ENCODE measurements at regions not wholly inside any gene's neighbourhood (a gene's known extent, or its start where the extent isn't known, plus 50 kb on each side); places are given as distances from the start of the nearest gene placed in this dataset.
"Not testable (repeated sequence)": the region's sequence is repeated elsewhere in the genome, so short reads cannot be mapped to it uniquely, and the experiment has no call there.

DNA sequence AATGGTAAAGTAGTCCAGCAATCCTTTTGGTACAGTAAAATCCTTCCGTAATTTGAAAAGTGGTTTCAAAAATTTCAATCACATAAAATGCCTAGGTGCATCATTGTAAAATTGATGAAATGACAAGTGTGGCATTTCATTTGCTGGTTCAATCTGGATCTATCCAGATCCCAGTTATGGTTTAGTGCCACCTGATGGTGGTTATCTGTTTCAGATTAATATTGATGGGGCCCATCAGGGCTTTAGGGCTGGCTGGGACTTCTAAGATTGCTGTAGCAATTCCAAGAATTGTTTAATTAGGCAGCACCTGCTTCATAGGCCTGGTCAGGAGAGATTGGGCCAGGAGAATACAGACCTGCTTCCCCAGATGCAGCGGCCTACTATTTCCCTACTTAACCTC, 55.5 kb upstream of the PIK3C3 start:
- DNase-seq (ENCODE audit: low read depth in 3 of 3) = no peak

GRCh38 chr18:41893432-41893831, 61.6 kb upstream of the PIK3C3 start:
- no peak for DNase-seq (ENCODE audit: low read depth in 3 of 3)

DNA sequence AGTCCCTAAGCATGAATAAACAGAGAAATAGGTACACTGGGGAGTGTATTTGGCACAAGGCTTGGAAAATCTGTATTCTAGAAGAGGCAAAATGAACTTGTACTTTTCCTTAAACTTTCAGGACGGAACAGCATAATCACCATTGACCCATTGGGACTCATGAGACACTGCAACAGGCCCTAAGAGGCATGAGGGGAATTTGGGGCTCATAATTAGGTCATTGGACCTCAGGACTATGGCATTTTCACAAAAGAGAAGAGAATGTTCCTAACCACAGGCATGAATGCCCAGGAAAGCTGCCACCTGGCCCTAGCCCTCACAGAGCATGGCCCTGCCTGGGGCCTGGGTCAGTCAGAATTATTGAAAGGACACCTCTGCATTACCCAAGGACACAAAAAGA, 67.9 kb upstream of the PIK3C3 start:
- DNase-seq (ENCODE audit: low read depth in 3 of 3) = no peak

DNA sequence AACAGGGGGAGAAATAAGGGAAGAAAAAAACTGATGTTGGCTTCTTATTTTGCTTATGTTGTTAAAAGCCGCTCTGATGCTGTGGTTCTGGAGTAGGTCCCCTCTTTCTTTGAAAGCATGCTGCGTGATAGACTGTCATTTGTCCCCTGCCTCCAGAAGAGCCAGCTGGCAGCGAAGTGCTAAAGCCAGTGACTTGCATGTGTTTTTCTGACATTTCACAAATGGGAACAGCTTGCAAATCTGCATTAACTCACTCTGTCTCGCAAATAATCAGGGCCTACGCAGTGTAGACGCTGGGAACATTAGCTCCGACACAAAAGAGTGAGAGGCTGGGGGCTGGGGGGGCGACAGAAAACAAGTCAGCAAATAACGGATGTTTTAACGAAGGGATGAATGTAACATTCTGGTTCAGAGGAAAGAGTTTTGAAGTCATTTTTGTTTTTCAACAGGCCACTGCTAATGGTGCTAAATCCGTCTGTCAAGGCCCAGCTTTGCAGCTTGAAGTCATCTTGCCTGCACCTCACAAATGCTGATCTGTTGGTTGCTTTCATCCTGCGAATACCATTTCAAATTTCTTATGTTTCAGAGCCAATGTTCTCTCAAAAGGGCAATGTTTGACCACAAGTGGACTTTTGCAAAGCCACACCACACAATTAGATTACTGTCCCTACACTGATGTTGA, 68.8 kb upstream of the PIK3C3 start:
- DNase-seq (ENCODE audit: low read depth in 3 of 3) = no peak

DNA sequence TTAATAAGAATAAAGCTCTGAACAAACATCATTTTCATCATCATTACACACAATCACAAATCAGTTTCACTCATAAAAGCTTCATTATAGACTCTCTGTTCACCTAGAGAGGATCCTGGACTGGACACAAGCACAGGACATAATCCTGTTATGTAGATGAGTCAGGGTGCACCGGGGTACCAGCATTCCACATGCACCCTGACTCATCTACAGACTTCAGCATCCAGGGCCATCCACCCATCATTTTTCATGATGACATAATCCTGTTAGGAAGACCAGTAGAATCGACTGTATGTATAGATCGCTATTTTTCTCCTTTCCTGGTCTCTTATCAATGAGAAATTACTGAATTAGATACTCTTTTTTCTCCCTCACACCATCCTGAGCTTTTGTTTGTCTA, 73.7 kb upstream of the PIK3C3 start:
- no peak for DNase-seq (ENCODE audit: low read depth in 3 of 3)

GRCh38 chr18:41879256-41879655, 75.8 kb upstream of the PIK3C3 start:
- DNase-seq (ENCODE audit: low read depth in 3 of 3) = no peak

DNA sequence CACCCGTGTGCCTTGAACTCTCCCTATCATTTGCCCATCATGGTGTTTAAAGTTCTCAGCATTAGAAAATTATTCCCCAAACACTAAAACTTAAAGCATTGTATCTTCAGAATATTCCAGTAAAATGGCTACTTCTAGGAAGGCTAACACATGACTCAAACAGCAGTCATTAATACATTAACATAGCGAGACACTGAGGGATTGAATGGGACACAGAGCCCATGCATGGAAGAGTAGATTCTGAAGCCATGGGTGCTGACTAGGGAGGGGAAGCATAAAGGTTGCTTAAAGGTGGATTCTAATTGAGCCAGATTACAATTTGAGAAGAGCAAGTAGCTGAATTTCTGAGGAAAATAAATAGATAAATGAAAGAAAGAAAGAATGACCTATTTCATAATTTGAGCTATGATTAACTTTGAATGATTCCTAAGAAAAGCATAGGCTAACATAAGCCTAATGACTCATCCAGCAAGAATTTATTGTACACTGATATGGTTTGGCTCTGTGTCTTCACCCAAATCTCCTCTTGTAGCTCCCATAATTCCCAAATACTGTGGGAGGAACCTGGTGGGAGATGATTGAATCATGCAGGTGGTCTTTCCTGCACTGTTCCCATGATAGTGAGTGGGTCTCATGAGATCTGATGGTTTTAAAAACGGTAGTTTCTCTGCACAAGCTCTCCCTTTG, 79.8 kb upstream of the PIK3C3 start:
- DNase-seq (ENCODE audit: low read depth in 3 of 3) = no peak

- DNase-seq (ENCODE audit: low read depth in 3 of 3) = no peak
Measured at GRCh38 chr18:41873730-41874129, 81.3 kb upstream of the PIK3C3 start.

DNA sequence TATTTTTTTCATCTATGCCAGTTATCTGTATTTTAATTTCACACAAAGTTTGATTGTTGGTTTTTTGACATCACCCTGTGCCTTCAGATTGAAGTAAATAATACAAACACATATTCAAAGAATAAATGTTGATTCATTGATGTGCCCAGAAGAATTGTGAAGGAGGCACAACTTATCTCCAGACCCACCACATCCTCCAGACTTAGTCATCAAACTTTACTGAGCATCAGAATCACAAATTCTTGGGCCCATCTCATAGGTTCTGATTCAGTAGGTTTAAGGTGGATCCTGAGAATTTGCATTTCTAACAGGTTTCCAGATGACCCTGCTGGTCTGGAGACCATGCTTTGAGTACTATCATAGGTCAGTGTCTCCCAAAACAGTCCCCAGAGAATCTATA, 82.8 kb upstream of the PIK3C3 start:
- DNase-seq (ENCODE audit: low read depth in 3 of 3) = no peak

- no peak for DNase-seq (ENCODE audit: low read depth in 3 of 3)
Measured at GRCh38 chr18:41871229-41872000, 83.6 kb upstream of the PIK3C3 start.

DNA sequence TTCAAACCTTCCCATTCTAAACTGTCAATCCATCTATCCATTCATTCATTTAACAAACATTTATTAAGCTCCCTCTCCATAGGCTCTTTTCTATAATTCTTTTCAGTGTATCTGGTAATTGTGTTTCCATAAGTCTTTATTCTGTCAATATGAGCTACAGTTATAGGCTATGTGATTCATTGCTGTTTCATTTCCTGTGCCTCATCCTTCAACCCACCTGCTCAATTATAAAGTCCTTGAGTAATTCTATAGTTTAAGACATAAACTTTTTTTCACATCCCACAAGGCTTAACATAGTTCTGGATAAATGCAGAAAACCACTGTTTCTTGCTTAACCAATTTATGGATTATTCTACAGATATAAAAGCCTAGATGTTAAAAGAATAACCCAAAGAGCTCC, 84.2 kb upstream of the PIK3C3 start:
- DNase-seq (ENCODE audit: low read depth in 3 of 3) = no peak

GRCh38 chr18:41870191-41870590, 84.8 kb upstream of the PIK3C3 start:
- no peak for DNase-seq (ENCODE audit: low read depth in 3 of 3)

DNA sequence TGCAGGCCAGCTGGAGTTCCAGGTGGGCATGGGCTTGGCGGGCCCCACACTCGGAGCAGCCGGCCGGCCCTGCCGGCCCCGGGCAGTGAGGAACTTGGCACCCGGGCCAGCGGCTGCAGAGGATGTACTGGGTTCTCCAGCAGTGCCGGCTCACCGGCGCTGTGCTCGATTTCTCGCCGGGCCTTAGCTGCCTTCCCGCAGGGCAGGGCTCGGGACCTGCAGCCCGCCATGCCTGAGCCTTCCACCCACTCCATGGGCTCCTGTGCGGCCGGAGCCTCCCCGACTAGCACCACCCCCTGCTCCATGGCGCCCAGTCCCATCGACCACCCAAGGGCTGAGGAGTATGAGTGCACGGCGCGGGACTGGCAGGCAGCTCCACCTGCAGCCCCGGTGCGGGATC, 89.2 kb upstream of the PIK3C3 start:
- DNase-seq (ENCODE audit: low read depth in 3 of 3) = not testable (repeated sequence)

GRCh38 chr18:41864216-41864615, 90.8 kb upstream of the PIK3C3 start:
- DNase-seq (ENCODE audit: low read depth in 3 of 3) = no peak

DNA sequence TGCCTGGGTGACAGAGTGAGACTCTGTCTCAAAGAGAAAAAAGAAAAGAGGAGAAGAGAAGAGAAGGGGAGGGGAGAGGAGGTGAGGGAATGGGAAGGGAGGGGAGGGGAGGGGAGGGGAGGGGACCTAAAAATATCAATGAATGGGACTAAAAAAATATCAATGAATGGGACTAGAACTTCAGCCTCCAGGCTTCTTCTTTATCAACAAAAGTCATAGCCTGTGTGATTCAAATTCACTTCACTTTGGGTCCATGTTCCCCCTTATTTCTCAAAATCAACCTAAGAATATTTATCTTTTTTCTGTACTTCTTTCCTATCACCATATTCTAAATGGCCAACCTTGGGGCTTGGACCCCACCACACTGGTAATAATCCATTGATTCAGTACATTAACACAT, 92.1 kb upstream of the PIK3C3 start:
- DNase-seq (ENCODE audit: low read depth in 3 of 3) = no peak

DNA sequence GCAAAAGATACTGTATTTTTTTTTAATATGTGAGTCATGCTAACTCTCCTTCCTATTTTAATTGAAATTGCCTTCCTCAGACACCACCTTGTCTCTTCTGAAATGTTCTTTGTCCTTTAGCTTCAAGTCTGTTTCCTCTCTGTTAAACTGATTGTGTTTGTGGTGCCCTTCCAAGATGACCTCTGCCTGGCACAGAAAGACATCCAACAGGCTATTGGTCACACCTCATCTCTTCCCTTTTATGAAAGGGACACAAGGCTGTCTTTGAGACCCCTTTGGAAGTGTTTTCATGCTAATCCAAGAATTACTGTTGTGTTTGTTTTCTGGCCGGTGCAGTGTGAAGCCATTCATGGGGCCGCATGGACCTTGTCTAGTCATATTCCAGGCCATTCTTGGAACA, 94.0 kb upstream of the PIK3C3 start:
- no peak for DNase-seq (ENCODE audit: low read depth in 3 of 3)

DNA sequence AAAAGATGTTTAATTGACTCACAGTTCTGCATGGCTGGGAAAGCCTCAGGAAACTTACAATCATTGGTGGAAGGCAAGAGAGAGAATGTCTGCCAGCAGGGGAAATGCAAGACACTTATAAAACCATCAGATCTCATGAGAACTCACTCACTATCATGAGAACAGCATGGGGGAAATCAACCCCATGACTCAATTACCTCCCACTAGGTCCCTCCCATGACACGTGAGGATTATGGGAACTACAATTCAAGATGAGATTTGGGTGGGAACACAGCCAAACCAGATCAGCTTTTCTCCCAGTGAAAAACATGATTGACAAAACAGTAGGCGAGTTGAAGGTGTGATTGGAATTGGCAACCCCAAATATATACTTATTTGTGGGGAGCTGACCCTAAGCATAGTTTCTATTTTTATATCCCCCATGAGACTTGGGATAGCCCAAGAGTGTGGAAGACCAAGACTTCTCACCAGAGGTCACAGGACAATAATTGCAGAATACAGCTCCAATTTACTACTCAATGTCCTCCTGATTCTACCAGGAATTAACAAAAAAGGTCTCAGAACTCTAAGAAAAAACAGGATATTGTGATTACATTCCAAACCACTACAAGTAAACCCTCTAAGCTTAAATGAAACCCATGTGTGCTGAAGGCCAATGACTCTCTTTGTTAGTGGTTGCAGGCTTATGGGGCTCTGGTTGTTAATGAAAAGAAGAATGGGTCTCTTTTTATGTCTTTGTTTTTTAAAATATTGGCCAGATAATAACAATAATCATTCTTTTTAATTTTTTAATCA, 96.1 kb upstream of the PIK3C3 start:
- DNase-seq (ENCODE audit: low read depth in 3 of 3) = no peak

DNA sequence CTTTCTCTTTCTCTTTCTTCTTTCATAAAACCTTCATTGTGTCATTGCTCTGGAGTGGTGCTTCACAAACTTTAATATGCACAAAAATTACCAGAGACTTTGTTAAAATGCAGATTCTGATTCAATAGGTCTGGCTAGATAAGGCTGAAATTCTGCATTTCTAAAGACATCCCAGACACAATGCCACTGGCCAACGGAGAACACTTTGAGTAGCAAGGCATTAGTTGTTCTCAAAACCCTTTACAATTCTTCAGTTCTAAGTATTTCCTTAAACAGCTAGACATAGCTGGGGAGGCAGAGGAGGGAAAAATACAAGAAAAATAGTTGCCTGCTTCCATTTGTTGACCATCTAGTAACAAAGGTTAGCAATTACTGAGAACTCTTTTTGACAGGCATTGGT, 101.8 kb upstream of the PIK3C3 start:
- no peak for DNase-seq (ENCODE audit: low read depth in 3 of 3)

DNA sequence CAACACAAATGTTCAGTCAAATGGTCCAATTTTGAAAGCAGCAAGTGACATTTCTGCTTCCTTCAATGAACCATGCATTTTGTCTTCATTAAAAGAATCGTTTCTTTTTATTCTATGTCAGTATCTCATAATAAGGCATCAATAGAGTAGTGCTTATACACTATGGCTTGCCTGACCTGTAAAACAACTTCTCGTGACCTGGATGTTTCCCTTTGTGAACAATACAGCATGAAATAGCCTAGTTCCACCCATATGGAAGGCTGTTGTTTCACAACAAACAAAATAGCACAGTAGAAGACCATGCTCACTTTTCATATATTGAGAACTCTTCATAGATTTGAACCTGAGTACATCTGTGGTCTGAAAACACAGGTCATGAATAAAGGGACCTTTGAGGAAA, 104.3 kb upstream of the PIK3C3 start:
- no peak for DNase-seq (ENCODE audit: low read depth in 3 of 3)

- DNase-seq (ENCODE audit: low read depth in 3 of 3) = no peak
Measured at GRCh38 chr18:41849632-41850031, 105.4 kb upstream of the PIK3C3 start.

DNA sequence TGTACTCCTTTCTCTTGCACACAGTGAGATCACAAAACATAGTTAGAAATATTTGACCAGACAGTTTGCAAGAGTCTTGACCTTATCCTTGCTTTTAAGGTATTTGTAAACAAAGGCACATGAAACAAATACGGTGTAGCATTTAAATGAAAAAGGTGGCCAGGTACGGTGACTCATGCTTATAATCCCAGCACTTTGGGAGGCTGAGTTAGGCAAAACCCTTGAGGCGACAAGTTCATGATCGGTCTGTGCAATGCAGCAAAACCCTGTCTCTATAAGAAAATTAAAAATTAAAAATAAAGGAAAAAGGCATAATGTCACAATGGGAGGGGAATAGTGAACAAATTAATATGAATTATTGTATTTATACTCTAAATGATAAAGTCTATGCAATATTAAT, 109.5 kb upstream of the PIK3C3 start:
- DNase-seq (ENCODE audit: low read depth in 3 of 3) = no peak

GRCh38 chr18:41842886-41843285, 112.1 kb upstream of the PIK3C3 start:
- no peak for DNase-seq (ENCODE audit: low read depth in 3 of 3)

Measured in stimulated activated CD4-positive, alpha-beta T cell treated with anti-CD3 and anti-CD28 coated beads, TNF-alpha, amount 100 ng/mL, for 48 hours (primary cell).